Esophagus squamous epithelium (tissue), 4 donors: ENCODE measurements at regions not wholly inside any gene's neighbourhood (a gene's known extent, or its start where the extent isn't known, plus 50 kb on each side); places are given as distances from the start of the nearest gene placed in this dataset.
"Not testable (repeated sequence)": the region's sequence is repeated elsewhere in the genome, so short reads cannot be mapped to it uniquely, and the experiment has no call there.

Experiments used
- POLR2A ChIP-seq, 4 donors: fragments of 450-650 bp; IDR thresholded peaks; one replicate each; pipeline ENCODE4 v1.6.1; 2017; ENCODE audit warnings: antibody characterized with exemption in 4 of 4, mild to moderate bottlenecking in 4 of 4, moderate library complexity in 3 of 4
- TF ChIP-seq, protein P1 (sequence below), 6 experiments: fragments of 450-650 bp in 4 of 6; fragments of 200-600 bp in 2 of 6; sonication (generic) in 2 of 6; IDR thresholded peaks; one replicate each; pipeline ENCODE4 v1.5.1; 2016 to 2019; ENCODE audit warnings: antibody characterized with exemption in 6 of 6, mild to moderate bottlenecking in 4 of 6, moderate library complexity in 4 of 6

DNA sequence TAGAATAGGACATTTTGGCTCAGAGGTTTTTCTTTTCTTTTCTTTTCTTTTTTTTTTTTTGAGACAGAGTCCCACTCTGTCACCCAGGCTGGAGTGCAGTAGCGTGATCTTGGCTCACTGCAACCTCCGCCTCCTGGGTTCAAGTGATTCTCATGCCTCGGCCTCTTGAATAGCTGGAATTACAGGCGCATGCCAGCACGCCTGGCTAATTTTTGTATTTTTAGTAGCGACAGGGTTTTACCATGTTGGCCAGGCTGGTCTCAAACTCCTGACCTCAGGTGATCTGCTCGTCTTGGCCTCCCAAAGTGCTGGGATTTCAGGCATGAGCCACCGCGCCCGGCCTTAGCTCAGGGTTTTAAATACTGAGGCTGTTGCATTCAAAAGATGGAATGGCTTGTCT is 156.1 kb downstream of the PRL start:
- TF ChIP-seq, protein P1, sequence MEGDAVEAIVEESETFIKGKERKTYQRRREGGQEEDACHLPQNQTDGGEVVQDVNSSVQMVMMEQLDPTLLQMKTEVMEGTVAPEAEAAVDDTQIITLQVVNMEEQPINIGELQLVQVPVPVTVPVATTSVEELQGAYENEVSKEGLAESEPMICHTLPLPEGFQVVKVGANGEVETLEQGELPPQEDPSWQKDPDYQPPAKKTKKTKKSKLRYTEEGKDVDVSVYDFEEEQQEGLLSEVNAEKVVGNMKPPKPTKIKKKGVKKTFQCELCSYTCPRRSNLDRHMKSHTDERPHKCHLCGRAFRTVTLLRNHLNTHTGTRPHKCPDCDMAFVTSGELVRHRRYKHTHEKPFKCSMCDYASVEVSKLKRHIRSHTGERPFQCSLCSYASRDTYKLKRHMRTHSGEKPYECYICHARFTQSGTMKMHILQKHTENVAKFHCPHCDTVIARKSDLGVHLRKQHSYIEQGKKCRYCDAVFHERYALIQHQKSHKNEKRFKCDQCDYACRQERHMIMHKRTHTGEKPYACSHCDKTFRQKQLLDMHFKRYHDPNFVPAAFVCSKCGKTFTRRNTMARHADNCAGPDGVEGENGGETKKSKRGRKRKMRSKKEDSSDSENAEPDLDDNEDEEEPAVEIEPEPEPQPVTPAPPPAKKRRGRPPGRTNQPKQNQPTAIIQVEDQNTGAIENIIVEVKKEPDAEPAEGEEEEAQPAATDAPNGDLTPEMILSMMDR (IDR thresholded peaks at IDR 0.05): not testable (repeated sequence)
- TF ChIP-seq POLR2A (IDR thresholded peaks at IDR 0.05): not testable (repeated sequence)
